SKM-1 (cell line): ENCODE measurements at regions not wholly inside any gene's neighbourhood (a gene's known extent, or its start where the extent isn't known, plus 50 kb on each side); places are given as distances from the start of the nearest gene placed in this dataset.
A peak's percentile ranks its signal among the peaks of the same experiment; 100 is the strongest.
"Not testable (repeated sequence)": the region's sequence is repeated elsewhere in the genome, so short reads cannot be mapped to it uniquely, and the experiment has no call there.

Experiments
- DNase-seq: peaks from one replicate; lab custom pipeline; 2025; ENCODE audit not compliant: unreplicated experiment; lab: John Stamatoyannopoulos, UW

- peak; percentile 86 for DNase-seq
Observed at GRCh38 chr11:21625982-21626381, 566.9 kb upstream of the ANO5 start.

DNA sequence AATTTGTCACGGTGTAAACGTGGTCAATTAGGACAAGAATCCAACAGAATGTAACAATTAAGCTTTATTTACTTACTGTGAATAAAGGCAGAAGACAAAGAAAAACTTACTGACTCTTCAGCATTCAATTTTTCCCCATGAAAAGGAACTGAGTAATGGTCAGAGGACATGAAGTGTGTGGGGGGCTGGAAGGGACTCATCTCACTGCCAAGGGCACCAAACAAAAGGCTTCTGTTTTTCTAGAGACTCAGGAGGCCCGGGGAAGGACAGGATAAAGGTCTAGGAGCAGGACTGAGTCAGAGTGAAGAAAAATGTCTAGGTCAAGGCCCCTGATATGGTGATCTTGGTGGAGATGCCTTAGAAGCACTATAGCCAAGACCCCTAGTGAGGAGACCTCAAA lies 564.2 kb upstream of the ANO5 start:
- DNase-seq: no peak

DNA sequence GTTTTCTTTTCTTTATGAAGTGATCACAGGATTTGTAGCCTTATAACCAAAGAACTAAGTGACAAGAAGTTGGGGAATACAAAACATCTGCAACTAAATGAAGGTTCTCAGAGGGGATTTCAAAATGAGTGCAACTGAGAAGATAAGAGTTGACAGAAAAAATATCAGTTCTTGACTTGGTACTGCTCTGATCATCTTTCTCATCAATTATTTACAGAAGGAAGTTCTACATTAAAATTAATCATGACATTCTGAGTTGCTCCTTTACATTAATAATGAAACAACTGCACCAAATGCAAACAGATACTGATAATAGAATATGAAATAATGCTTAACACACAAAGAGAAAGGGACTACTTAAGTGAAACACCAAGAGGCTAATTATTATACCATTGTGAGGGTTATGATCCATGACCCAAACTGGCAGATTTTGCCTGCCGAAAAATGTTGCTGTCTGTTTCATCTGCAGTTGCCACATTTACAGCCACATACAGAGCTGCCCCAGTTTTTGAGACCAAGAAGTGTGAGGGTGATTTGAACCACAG lies 561.9 kb upstream of the ANO5 start:
- no peak for DNase-seq

DNA sequence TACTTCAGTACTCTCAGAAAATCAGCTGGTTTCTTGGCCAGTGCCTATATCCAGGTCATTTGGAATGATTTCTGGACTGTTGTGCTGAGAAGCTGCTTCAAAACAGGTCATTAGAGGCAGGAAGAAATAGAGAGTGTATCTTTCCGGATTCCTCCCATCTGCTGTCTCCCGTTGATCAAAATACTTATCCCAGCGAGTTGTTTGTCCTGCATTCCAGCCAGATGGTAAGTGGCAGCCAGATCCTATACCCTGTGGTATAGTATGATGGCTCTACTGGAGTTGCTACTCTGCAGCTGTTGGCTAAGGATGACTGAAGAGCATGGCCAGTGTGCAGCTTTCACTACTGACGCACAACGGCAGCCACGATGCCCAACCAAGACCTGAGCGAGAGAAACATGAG lies 560.9 kb upstream of the ANO5 start:
- no peak for DNase-seq

DNA sequence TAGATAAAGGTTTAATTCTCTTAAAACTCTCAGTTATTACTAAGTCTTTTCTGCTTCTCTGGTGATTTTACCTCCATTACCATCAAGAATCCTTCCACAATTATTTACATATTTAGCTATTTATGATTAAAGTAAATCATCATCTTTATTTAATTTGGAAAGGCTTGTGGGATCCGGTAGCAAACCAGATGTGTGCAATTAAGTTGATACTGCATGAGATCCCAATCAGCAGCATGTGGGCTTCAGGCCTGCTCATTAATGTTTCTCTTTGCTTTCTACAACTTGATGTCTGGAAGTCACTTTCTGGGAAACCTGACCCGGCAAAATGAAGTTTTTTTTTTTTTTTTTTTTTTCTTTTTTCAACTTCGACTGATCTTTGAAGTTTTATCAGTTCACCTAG lies 558.4 kb upstream of the ANO5 start:
- no peak for DNase-seq

DNA sequence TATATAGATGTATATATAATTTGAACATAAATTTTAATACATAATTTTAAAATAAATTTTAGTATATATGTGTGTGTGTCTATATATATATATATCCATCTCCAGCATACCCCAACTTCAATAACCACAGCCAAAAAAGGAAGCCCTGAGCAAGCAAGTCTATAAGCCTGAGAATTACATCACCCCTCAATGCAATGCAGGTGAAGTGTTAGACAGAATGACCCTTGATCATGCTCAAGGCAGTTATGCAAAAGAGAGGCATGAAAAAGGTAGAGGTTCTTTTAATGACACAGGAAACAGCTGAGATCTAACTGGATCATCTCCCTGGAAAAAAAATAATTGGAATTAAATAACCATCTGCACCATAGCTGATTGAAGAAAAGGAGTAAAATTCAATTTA lies 557.9 kb upstream of the ANO5 start:
- DNase-seq: no peak

- DNase-seq: no peak
Observed at GRCh38 chr11:21635394-21636145, 557.3 kb upstream of the ANO5 start.

- DNase-seq: no peak
Observed at GRCh38 chr11:21636561-21636960, 556.3 kb upstream of the ANO5 start.

DNA sequence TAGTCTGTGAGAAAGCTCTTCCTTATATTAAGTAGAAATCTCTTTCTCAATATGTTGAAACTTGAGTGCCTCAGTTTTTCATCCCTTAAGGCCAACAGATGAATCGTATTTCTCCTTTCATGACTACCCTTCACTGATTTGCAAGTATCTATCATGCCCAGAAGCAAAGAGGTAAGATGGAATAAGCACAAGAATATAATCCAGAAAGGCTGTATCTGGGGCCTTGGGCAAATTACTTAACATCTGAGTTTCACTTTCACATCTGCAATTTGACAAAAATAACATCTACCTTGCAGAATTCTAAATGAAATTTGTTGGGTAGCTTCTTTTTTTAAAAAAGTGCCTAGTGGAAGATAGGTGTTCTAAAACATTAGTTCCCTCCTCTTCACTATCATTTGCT lies 552.4 kb upstream of the ANO5 start:
- DNase-seq: no peak

GRCh38 chr11:21641869-21642268 lies 551.0 kb upstream of the ANO5 start:
- no peak for DNase-seq

DNA sequence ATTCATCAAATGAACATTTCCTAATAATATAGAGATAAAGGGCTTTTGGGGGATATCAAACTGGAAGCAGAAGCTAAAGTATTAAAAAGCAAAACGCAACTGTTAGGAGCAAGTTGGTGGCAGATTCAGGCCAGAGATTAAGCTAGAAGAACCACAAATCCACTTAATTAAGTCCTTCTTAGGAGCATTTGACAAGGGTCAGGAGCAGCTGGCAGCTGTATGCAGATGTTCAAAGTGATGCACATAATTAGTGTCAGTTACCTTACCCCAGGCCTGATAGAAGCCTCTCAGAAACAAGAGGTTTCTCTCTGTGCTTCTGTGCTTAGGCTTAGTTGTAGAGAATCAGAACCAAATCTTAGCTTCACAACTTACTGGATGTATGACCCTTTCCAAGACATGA lies 546.5 kb upstream of the ANO5 start:
- DNase-seq: no peak

DNA sequence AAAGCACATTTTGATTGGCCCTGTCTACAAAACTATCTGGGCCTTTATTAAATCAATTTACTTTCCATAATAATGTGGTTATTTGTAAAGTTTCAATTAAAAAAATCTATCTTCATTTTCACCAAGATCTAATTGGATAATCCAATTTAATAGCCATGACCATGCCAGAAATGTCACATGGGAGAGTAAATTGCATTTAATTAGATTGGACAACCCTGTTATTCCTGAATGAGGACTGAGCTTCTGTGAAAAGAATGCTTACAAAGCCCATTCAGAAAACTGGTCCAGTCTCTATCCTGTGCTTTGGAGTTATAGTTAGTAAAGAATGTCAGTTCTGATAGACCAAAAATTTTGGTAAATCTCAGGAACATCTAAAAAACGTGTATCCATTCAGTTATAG lies 541.9 kb upstream of the ANO5 start:
- no peak for DNase-seq

DNA sequence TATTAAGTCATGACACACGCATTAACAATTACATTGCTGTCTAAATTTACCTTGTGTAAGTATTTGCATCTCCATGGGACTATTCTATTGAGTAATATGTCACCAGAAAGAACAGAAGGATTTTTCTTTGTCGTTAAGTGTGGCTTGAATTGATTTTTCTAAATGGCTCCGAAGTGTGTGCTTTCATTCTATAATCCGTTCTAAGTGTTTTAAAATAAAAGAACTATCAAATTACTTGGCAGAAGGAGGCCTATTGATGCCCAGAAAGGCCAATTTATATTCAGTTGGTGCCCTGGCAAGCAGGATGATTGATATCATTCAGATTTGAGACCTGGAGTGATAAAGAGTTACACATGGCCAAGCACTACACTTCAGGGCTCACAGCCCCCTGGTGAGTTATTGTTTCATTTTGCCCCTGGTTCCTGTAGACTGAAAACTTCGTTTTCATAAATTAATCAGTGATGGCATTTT lies 538.9 kb upstream of the ANO5 start:
- no peak for DNase-seq

DNA sequence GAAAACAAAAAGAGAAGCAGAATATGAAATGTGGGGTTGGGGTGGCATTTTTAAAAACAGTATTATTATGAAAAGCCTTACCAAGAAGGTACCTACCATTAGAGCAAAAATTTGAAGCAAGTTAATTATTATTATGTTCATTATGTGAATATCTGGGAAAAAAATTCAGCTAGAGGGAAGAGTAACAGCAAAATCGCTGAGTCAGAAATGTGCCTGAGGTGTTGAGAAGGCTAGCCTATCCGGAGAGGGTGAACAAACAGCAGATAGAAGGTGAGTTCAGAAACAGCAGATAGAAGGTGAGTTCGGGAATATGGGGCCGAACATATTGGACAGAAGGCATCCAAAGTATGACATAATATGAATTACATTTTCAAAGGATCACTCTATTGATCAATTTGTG lies 536.8 kb upstream of the ANO5 start:
- DNase-seq: no peak

GRCh38 chr11:21658654-21659193 lies 534.2 kb upstream of the ANO5 start:
- DNase-seq: no peak

- not testable (repeated sequence) for DNase-seq
Observed at GRCh38 chr11:21659377-21659776, 533.5 kb upstream of the ANO5 start.

- DNase-seq: no peak
Observed at GRCh38 chr11:21659961-21660360, 532.9 kb upstream of the ANO5 start.

DNA sequence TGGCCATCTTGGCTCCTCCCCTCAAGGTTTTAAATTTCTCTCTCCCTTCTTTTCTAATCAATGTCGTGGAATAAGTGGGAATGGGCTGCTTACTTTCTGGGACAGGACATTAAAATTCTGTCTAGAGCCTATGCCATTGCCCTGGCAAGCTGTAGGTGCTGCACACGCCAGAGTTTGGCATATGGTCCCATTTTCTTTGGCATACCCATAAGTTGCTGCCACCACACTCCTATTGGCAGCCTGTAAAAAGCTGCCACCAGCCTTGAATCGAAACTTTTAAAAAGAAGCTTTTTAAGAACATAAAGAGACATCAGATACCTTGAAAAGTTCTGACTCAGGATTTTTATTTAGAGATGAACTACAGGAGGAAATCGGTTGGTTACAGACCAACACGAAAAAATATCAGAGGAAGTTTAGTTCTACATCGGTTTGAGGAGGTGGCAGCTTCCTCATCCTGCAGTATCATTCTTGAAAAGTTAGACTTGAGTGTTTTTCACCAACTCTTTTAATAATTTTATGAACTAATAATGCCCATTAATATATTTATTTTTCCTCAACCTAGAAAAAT lies 517.8 kb upstream of the ANO5 start:
- no peak for DNase-seq

DNA sequence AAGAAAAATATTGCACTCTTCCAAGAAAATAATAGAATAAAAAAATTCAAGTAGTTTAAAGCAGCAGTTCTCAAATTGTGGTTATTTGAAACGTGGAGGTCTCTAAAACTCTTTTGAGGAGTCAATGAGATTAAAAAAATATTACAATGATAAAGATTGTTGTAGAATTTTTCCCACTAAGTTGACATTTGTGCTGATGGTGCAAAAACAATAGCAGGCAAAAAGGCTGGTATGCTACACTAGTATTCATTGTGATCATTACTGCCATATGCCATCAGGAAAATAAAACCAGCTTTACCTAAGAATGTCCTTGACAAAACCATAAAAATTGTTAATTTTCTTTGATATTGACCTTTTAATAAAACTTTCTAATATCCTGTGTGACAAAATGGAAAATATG lies 505.2 kb upstream of the ANO5 start:
- no peak for DNase-seq

GRCh38 chr11:21704539-21704938 lies 488.3 kb upstream of the ANO5 start:
- no peak for DNase-seq

DNA sequence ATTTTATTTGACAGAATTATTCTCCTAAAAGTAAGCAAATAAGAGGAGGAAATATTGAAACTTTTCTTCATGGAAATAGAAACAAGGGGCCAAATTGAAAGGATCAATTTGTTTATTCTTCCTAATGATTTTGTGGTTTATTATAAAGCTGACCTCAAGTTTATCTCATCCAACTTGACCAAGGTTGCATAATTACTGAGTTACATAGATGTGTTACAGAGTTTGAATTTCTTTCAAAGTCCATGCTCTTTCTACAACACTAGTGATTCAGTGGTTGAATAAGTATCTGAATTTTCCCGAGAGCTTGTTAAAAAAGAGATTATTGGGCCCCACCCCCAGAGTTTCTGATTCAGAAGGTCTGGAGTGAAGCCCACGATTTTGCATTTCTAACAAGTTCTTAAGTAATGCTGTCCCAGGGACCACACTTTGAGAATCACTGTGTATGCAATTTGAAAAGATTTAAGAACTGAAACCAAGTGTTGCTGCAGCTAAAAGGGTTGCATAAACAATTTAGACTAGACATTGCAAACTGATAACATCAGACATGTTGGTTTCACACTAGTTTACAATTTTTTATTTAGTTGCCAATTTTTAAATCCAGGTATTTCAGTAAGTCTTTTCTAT lies 485.7 kb upstream of the ANO5 start:
- no peak for DNase-seq

DNA sequence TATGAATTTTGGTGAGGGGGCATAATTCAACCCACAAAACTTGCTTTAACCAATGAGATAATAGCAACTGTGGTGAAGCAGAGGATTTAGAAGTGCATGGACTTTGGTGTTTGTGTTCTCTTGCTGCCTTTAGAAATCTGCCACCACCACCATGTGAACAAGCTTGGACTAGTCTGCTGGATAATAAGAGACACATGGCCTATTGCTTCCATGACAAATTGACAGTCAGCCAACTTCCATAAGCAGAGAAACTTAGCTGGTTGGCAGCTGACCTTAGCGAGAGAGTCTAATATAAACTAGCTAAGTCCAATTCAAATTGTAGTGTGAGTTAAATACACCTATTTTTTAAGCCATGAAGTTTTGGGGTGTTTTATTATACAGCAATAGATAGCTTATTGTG lies 482.1 kb upstream of the ANO5 start:
- no peak for DNase-seq
